ENCODE measurements at regions not wholly inside any gene's neighbourhood (a gene's known extent, or its start where the extent isn't known, plus 50 kb on each side); places are given as distances from the start of the nearest gene placed in this dataset.

- TF ChIP-seq POLR2A (IDR thresholded peaks at IDR 0.05), result no peak
- TF ChIP-seq, protein P1, sequence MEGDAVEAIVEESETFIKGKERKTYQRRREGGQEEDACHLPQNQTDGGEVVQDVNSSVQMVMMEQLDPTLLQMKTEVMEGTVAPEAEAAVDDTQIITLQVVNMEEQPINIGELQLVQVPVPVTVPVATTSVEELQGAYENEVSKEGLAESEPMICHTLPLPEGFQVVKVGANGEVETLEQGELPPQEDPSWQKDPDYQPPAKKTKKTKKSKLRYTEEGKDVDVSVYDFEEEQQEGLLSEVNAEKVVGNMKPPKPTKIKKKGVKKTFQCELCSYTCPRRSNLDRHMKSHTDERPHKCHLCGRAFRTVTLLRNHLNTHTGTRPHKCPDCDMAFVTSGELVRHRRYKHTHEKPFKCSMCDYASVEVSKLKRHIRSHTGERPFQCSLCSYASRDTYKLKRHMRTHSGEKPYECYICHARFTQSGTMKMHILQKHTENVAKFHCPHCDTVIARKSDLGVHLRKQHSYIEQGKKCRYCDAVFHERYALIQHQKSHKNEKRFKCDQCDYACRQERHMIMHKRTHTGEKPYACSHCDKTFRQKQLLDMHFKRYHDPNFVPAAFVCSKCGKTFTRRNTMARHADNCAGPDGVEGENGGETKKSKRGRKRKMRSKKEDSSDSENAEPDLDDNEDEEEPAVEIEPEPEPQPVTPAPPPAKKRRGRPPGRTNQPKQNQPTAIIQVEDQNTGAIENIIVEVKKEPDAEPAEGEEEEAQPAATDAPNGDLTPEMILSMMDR (IDR thresholded peaks at IDR 0.05), result no peak
Observed at GRCh38 chr16:9392956-9393355, 301.5 kb downstream of the HAPSTR1 start.

Data from uterus (tissue), 2 donors.